ENCODE measurements at regions not wholly inside any gene's neighbourhood (a gene's known extent, or its start where the extent isn't known, plus 50 kb on each side); places are given as distances from the start of the nearest gene placed in this dataset.

DNA sequence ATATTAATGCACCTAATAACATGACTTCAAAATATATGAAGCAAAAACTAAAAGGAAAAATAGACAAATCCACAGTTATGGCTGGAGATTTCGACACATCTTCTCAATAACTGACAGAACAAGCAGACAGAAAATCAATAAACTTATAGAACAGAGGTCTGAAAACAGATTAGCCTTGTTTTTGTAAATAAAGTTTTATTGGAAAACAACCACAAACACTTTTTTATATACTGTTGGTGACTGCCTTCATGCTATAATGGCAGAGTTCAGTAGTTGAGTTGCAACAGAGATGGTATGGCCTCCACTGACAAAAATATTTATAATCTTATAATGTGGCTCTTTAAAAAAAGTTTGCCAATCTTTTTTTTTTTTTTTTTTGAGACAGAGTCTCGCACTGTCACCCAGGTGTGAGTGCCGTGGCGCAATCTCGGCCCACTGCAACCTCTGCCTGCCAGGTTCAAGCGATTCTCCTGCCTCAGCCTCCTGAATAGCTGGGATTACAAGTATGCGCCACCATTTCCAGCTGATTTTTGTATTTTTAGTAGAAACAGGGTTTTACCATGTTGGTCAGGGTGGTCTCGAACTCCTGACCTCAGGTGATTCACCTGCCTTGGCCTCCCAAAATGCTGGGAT, 52.2 kb upstream of the GATA2 start:
- TF ChIP-seq KDM5A (IDR thresholded peaks at IDR 0.05; ENCODE audit: borderline replicate concordance, low read length) (no peak), THAP8 (CRISPR knock-in tag; IDR thresholded peaks at IDR 0.05; ENCODE audit: borderline replicate concordance) (no peak), EP300 (IDR thresholded peaks at IDR 0.05; ENCODE audit: low read depth in 2 of 2, low read length in 2 of 2) (no peak), EP300 (CRISPR knock-in tag; IDR thresholded peaks at IDR 0.05; ENCODE audit: borderline replicate concordance) (no peak)
